Gastrocnemius medialis (tissue), 4 donors: ENCODE measurements at regions not wholly inside any gene's neighbourhood (a gene's known extent, or its start where the extent isn't known, plus 50 kb on each side); places are given as distances from the start of the nearest gene placed in this dataset.
A peak's percentile ranks its signal among the peaks of the same experiment; 100 is the strongest.

Experiments
- ATAC-seq, 2 donors: fragments of 150-250 bp; one replicate each; pipeline ENCODE4 v1.9.1; 2016
- DNase-seq, 2 donors: peaks; one replicate each; pipeline ENCODE4 v3.0.0-alpha.2; 2019
- H3K27ac ChIP-seq, 4 donors: fragments of 200-600 bp; sonication (generic); 1 replicate in 1 of 4; 2 replicates in 3 of 4; pipeline ENCODE4 v1.5.1; 2016 to 2018; ENCODE audit warnings: mild to moderate bottlenecking in 2 of 4, moderate library complexity in 1 of 4
- H3K27me3 ChIP-seq, 3 donors: fragments of 200-600 bp; sonication (generic) in 2 of 3; 1 replicate in 1 of 3; 2 replicates in 2 of 3; pipeline versions ENCODE4 v1.5.1 to v1.6.0; 2016 to 2019; ENCODE audit warnings: mild to moderate bottlenecking in 1 of 3, moderate library complexity in 1 of 3
- H3K36me3 ChIP-seq, 2 donors: fragments of 200-600 bp; sonication (generic) in 1 of 2; one replicate each; pipeline ENCODE4 v1.5.1; 2017 to 2018
- H3K4me1 ChIP-seq, 2 donors: fragments of 200-600 bp; sonication (generic) in 1 of 2; one replicate each; pipeline ENCODE4 v1.5.1; 2016 to 2017; ENCODE audit warnings: mild to moderate bottlenecking in 2 of 2
- H3K4me3 ChIP-seq, 4 donors: fragments of 200-600 bp; sonication (generic) in 3 of 4; 1 replicate in 1 of 4; 2 replicates in 3 of 4; pipeline ENCODE4 v1.5.1; 2016 to 2019; ENCODE audit warnings: mild to moderate bottlenecking in 2 of 4
- H3K9me3 ChIP-seq, 3 donors: fragments of 200-600 bp; sonication (generic) in 2 of 3; 1 replicate in 1 of 3; 2 replicates in 2 of 3; pipeline ENCODE4 v1.5.1; 2016 to 2019
- CTCF ChIP-seq, 5 experiments: fragments of 450-650 bp in 3 of 5; fragments of 200-600 bp in 2 of 5; sonication (generic) in 2 of 5; IDR thresholded peaks in 4 of 5; conservative IDR thresholded peaks in 1 of 5; 1 replicate in 4 of 5; 2 replicates in 1 of 5; pipeline ENCODE4 v1.5.1; 2016 to 2019; ENCODE audit warnings: antibody characterized with exemption in 5 of 5, mild to moderate bottlenecking in 3 of 5, moderate library complexity in 3 of 5
- POLR2A ChIP-seq, 2 donors: fragments of 450-650 bp; IDR thresholded peaks; one replicate each; pipeline ENCODE4 v1.6.1; 2017; ENCODE audit warnings: antibody characterized with exemption in 2 of 2, mild to moderate bottlenecking in 2 of 2, moderate library complexity in 2 of 2
- in situ Hi-C, 4 donors: fragments of 200-750 bp; cut with MboI; loops; one replicate each; pipeline versions ENCODE4 v1.15.0 to v1.8.0; 2017; ENCODE audit warnings: low sequenced_read_pairs in 4 of 4
- intact Hi-C: fragments of 100-400 bp; cut with DNase I; formaldehyde crosslinking; loops from one replicate; pipeline ENCODE4 v1.15.1; 2023; ENCODE audit warnings: low total_unique reads

- TF ChIP-seq POLR2A (IDR thresholded peaks at IDR 0.05) = no peak
- no peak for TF ChIP-seq CTCF (IDR thresholded peaks at IDR 0.05 in 4 of 5, conservative IDR thresholded peaks at IDR 0.05 in 1 of 5)
- intact Hi-C loops (loop anchor here (5.0 kb wide), 2 partner anchors 166 to 471 kb away; partner anchors contain the start of gene SIX4), in situ Hi-C loops (loop anchor here in 3 of 4 donors (5.0 to 25.0 kb wide), 4 partner anchors 78 to 468 kb away; partner anchors contain the start of gene SIX4 (in 1 of the 3))
Observed at GRCh38 chr14:61192989-61193388, 88.1 kb downstream of the TMEM30B start.

GRCh38 chr14:61191733-61192132 lies 89.4 kb downstream of the TMEM30B start:
- in situ Hi-C loops (loop anchor here in 3 of 4 donors (5.0 to 25.0 kb wide), 4 partner anchors 77 to 467 kb away; partner anchors contain the start of gene SIX4 (in 1 of the 3)), intact Hi-C loops (loop anchor here (5.0 kb wide), 2 partner anchors 164 to 469 kb away; partner anchors contain the start of gene SIX4)
- Histone ChIP-seq H3K9me3 (no peaks in the 10 kb centered on the region), H3K4me1 (peaks cover 35 to 47% of the 10 kb centered on the region in 2 donors), H3K36me3 (no peaks in the 10 kb centered on the region), H3K27ac (peak overlapping the region in 3 of 4 donors; percentile 90 to 94 (median 92)), H3K4me3 (no peak overlapping the region), H3K27me3 (no peaks in the 10 kb centered on the region)
- ATAC-seq = no peak
- DNase-seq = no peak
- TF ChIP-seq POLR2A (IDR thresholded peaks at IDR 0.05) (no peak), CTCF (IDR thresholded peaks at IDR 0.05 in 4 of 5, conservative IDR thresholded peaks at IDR 0.05 in 1 of 5) (no peak)

More at GRCh38 chr14:61192989-61193388, 88.1 kb downstream of the TMEM30B start:
- DNase-seq (no peak), ATAC-seq (no peak)
- Histone ChIP-seq H3K36me3 (no peaks in the 10 kb centered on the region), H3K4me1 (peaks cover 23 to 34% of the 10 kb centered on the region in 2 donors), H3K27ac (peak overlapping the region in 2 of 4 donors; percentile 90 to 92), H3K9me3 (no peaks in the 10 kb centered on the region), H3K27me3 (no peaks in the 10 kb centered on the region), H3K4me3 (no peak overlapping the region)

GRCh38 chr14:61190341-61190740 lies 90.8 kb downstream of the TMEM30B start:
- Histone ChIP-seq H3K9me3 (no peaks in the 10 kb centered on the region), H3K27me3 (no peaks in the 10 kb centered on the region), H3K4me1 (peaks cover 39 to 55% of the 10 kb centered on the region in 2 donors), H3K4me3 (no peak overlapping the region), H3K36me3 (no peaks in the 10 kb centered on the region), H3K27ac (peak overlapping the region; percentile 79 to 94 (median 91))
- no peak for ATAC-seq
- in situ Hi-C loops = loop anchor here in 3 of 4 donors (5.0 to 25.0 kb wide), 4 partner anchors 76 to 466 kb away; partner anchors contain the start of gene SIX4 (in 1 of the 3)
- intact Hi-C loops = loop anchor here (5.0 kb wide), 2 partner anchors 163 to 468 kb away; partner anchors contain the start of gene SIX4
- no peak for TF ChIP-seq POLR2A (IDR thresholded peaks at IDR 0.05)
- TF ChIP-seq CTCF (IDR thresholded peaks at IDR 0.05 in 4 of 5, conservative IDR thresholded peaks at IDR 0.05 in 1 of 5) = no peak
- no peak for DNase-seq

GRCh38 chr14:61188978-61189808 lies 91.9 kb downstream of the TMEM30B start:
- H3K4me1 ChIP-seq = peaks cover 39 to 55% of the 10 kb centered on the region in 2 donors
- peak overlapping the region; percentile 47 to 64 (median 58) for H3K4me3 ChIP-seq
- no peaks in the 10 kb centered on the region for H3K27me3 ChIP-seq
- peak overlapping the region; percentile 79 to 94 (median 91) for H3K27ac ChIP-seq
- ATAC-seq (peak; percentile 67 to 75), DNase-seq (peak; percentile 64 to 78)
- intact Hi-C loops (loop anchor here (5.0 to 10.0 kb wide), 5 partner anchors 82 to 562 kb away; partner anchors contain the start of genes SLC38A6 and TRMT5), in situ Hi-C loops (loop anchor here in 1 of 4 donors (25.0 kb wide), 1 partner anchor 152 kb away; no protein-coding TSS in a partner anchor)
- TF ChIP-seq POLR2A (IDR thresholded peaks at IDR 0.05) = peak in 1 of 2 donors; percentile 8
- peak in 4 of 5 experiments; percentile 51 to 73 (median 70) for TF ChIP-seq CTCF (IDR thresholded peaks at IDR 0.05 in 4 of 5, conservative IDR thresholded peaks at IDR 0.05 in 1 of 5)
- H3K36me3 ChIP-seq = no peaks in the 10 kb centered on the region
- H3K9me3 ChIP-seq = no peaks in the 10 kb centered on the region
